HG03159 (cell line): ENCODE measurements at regions not wholly inside any gene's neighbourhood (a gene's known extent, or its start where the extent isn't known, plus 50 kb on each side); places are given as distances from the start of the nearest gene placed in this dataset.

ENCODE experiments used
- ATAC-seq: cut with Tn5 transposase; IDR thresholded peaks from one replicate; pipeline ENCODE4 v1.9.1; 2021; ENCODE audit warnings: mild to moderate bottlenecking, moderate library complexity; ENCODE audit not compliant: unreplicated experiment

DNA sequence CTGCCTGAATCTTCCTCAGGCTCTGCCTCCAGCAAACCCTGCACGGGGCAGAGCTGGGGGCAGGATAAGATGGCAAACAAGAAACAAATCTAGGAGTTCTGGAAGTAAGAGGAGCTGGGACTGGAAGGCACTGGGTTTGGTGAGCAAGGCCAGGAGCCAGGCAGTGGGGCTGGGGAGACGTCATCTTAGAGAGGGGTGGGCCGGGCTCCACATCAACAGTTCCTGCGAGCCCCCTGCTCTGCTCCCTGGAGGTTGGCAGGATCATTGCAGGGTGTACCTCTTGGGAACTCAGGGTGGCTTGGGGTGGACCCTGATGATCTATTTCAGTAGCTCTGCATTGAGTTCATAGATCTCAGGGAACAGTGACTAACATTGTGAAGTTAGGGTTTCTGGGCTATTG, 87.3 kb upstream of the PRR23E start:
- no peak for ATAC-seq

DNA sequence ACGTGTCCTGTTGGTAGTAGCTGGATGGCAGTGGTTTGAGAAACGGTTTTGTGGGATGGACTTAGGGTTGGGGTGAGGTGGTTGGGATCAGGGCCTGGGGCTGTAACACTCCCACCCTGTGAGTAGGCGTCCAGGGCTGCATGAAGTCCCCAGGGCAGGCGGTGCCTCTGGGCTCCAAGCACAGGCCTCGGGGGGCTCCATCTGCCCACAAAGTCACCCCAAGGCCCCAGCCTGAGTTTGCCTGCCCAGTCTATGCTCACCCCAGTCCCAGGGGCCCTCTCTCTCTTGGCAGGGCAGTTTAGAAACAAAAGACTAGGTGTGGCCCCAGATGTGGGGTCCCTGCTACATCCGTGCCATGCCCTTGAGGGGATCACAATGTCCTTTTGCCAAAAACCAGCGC, 86.9 kb upstream of the PRR23E start:
- no peak for ATAC-seq

DNA sequence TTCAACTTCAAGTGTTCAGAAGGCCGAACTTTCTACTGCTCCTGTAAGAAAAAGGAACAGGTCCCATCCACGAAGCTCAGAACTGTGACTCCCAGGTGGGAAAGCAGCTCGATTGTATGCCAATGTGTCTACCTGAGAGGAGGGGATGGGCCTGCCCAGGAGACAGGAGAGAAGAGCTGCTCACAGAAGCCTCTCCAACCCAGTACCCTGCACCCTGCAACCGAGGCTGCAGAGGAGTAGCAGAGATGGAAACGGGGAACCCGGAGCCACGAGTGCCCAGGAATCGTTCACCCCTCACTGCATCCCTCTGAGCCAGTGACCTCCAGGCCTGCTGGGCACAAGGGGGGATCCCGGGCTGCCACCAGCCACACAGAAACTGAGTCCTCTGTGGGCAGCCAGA, 86.5 kb upstream of the PRR23E start:
- ATAC-seq = no peak

DNA sequence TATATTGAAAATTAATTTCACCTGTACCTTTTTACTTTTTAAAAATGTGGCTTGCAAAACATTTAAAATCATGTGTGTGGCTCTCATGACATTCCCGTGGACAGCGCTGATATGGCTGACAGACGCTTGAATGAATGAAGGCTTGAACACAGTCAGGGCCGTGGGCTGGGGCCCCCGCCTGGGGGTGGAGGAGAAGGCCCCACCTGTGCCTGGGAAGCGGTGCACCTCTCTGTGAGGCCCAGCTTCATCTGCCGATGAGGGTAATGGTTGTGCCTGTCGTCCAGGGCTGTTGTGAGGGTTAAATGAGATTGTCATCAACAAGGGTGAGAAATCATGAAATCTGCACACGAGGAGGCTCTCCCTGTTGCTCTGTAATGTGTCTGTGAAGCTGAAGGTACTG, 85.9 kb upstream of the PRR23E start:
- ATAC-seq = no peak

DNA sequence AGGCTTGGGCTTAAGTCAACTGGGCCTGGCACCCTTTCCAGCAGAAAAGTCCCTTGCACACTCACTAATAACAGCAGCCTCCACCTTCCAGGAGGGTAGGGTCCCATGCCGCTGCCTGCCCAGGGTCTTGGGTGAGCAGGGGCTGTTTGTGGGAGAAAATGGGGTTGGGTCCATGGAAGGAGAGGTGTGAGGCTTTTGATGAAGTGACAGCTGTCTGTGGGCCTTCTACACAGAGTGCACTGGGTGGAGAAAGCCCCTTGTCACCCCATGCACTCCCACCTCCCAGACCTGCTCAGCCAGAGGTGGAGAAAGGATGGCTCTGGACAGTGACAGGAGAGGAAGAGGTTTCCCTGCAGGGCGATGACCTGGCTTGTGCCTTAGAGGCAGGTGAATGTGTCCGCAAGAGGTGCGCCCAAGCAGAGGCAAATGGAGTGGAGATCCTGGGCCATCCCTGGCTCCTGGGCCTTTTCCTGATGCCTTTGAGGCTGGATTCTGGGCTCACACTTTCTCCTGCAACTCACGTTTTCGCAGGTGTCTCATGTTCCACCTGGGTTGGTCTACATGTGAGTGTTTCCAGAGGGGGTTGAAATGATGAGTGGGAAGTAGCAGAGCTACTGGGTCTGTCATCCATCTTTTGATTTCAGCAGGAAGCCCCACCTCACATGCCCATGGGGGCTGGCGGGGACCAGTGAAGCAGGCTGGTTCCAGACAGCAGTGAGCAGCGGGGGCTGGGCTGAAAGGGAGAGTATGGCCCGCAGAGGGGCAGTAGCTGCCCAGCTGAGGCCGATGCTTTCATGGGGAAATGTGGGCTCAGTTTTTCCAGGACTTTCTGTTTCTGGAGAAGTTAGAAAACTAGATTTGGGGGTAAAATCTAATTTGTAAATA, 85.2 kb upstream of the PRR23E start:
- ATAC-seq = no peak

DNA sequence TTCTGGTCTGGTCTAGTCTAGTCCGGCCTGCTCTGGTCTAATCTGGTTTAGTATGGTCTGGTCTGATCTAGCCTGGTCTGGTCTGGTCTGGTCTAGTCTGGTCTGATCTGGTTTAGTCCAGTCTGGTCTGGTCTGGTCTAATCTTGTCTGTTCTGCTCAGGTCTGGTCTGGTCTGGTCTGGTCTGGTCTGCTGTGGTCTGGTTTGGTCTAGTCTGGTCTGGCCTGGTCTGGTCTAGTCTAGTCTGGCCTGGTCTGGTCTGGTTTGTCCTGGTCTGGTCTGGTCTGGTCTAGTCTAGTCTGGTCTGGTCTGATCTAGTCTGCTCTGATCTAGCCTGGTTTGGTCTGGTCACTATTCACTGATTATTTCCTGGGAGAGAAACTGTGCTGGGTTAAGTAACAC, 84.1 kb upstream of the PRR23E start:
- no peak for ATAC-seq

DNA sequence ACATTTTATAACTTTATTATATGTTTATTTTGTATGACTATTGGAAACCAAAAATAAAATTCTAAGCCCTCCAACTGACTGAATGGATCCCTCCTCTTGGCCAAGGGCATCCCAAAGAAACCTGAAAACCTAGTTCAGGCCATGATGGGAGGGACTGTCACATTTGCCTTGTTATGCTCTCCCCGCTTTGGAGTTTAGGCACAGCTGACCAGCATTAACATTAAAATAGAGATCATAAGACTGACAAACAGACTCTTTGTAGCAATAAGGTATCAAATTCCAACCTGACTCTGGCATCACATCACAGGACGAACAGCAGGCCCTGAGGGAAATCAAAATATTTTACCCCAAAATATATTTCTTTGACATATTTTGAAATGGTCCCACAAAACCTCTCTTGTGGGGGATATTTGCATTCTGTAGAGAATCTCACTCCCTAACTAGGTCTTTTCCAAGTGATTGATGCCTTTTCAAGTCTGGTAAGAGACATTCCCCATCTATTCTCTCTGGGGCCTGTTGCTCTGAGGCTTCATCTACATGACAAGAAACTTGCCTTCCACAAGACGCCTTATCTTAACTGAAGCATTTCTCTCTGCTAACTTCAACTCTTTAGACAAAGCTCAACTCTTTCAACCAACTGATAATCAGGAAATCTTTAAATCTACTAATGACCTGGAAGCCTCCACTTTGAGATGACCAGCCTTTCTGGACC, 81.8 kb upstream of the PRR23E start:
- no peak for ATAC-seq

DNA sequence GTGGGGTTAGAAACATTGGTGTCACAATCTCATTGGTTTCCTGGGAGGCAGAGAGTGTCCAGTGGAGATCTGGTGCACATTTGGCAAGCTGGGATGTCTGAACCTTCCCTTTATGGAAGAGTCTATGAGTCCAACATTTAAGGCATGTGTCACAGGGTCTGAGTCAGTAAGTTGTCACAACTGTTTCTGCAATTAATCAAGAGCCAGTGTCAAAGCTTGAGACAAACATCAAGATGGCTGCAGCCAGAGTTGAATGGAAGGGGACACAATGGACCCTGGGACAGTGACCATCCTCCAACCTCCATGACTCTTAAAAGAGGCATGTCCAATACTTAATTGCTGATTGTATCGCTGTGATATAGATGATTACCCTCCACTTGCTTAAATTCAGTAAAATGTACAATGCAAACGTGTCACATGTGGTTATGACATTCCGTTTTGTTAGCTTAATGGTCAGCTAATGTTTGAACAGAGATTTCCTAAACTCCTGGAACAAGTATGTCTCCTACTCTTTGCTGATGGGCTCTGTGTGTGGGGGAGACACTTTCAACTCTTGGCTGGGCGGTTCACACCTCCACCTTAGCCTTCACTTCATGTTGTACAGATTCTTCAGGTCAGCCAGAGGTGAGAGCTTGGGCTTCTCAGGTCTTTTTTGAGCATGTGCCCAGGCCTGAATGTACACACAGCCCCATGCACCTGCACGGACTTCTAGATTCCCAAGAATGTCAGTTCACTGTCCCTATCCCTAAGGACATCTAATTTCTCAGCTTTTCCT, 79.9 kb upstream of the PRR23E start:
- ATAC-seq = no peak

DNA sequence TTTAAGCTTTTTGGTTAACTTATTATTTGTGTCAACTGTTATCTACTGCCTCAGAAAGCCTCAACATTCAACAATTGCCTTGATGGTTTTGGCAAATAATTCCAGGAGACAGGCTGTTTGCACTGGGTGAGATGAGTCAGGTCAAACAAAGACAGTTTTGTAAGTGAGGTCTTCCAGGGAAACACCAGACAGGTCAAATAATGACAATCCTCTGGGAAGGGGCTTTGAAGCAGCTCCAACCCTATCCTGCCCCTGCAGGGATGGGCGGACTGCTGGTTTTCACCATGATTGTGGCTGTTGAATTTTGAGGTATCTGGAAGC, 79.4 kb upstream of the PRR23E start:
- ATAC-seq = no peak

DNA sequence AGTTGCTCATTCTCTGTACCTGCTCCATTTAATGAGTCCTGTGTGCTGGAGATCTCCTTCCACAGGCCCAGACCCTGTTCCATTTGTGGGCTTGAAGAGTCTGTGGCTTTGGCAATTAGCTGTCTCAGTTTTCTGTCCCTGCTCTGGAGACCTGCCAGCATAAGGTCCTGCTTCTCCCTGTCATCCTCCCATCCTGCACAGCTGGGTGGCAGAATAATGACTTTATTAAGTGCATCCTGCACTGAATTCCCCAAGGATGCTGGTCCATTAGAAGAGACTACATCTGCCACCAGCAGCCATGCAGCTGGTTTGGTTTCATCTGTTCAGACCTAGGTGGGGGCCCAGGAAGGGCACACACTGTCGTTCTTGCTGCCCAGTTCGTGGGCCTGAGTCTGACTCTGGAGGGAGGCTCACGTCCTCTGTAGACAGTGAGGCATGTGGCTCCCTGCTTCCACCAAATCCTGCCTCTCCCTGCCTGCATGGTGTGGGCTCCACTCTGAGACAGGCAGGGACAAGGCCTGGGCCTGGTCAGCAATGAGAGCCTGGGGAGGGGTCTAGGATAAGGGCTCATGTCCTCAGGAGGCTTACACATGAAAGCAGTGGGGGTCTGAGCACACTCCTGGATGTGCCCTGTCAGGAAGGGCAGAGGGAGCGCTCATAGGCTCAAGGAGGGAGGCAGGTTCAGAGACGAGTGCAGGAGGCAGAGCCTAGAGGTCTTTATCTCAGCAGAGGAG, 78.4 kb upstream of the PRR23E start:
- no peak for ATAC-seq

DNA sequence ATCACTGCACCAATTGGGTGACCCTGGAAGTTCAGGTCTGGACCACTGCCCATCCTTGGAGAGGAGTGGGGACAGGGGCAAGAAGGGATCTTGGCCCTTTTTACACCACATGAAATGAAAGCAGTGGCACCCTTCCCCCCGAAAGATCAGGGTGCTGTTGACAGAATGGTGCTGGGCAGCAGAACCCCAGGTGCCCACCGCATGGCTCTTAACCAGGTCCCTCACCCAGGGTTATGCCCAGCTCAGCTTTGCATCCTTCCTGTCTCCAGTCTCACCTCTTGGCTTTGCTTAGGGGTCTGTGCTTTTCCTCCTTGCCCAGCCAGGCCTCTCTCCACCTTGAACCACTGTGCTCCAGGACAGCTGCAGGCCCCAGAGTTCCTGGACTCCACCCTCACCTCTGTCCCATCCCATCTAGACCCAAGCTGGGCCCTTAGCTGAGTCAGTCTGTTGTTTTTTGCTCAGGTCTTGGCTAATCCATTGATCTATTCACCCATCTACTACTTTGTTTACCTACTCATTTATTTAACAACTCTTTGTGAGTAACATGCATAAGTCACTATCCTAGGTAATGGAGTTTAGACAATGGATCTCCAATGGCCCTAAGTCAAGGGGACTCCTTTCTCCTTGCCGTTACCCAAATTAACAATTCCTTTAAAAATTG, 77.1 kb upstream of the PRR23E start:
- ATAC-seq = no peak

DNA sequence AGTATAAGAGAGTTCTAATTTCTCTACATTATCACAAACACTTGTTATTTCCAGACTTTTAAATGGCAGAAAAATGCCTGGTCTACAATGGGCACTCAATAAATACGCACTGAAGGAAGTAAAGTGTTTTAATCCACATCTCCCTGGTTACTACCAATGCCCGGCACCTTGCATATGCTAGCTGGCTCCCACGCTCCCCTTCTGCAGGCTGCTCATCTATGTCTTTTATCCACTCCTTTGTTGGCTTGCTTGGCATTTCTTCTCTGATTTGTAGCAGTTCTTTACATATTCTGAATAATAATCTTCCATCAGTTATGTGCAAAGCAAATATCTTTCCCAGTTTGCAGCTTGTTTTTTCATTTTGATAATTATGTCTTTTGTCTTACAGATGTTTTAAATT, 74.6 kb upstream of the PRR23E start:
- no peak for ATAC-seq

DNA sequence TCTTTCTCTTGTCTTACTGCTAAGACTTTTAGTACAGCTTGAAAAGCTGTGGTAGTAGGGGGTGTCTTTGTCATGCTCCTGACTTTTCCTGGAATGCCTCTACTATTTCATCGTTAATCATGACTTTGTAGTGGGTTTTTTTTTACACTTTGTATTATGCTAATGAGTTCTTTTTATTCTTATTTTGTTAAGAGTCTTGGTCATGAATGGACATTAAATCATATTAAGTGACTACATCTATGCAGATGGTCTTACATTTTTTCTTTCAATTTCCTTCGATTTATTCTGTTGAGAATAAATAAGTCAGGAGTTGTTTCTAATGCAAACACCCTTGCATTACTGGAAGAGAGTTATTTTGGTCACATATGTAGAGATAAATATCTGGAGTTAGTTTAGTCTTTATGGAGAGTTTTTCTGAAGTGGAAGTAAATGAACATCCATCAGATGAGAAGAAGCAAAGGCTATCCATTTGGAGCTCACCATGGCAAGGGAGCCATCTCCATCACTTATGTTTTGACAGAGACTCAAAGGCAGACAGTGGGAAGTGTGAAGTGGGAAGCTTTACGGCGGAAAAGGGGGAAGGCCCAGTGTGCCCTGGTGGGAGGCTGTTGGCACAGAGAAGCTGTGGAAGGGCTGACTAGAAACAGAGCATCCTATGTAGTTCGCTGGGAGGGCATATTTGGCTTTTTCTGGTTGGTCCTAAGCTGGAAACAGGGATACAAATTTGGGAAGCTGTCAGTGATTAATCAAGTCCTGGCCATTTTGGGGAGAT, 73.1 kb upstream of the PRR23E start:
- no peak for ATAC-seq

DNA sequence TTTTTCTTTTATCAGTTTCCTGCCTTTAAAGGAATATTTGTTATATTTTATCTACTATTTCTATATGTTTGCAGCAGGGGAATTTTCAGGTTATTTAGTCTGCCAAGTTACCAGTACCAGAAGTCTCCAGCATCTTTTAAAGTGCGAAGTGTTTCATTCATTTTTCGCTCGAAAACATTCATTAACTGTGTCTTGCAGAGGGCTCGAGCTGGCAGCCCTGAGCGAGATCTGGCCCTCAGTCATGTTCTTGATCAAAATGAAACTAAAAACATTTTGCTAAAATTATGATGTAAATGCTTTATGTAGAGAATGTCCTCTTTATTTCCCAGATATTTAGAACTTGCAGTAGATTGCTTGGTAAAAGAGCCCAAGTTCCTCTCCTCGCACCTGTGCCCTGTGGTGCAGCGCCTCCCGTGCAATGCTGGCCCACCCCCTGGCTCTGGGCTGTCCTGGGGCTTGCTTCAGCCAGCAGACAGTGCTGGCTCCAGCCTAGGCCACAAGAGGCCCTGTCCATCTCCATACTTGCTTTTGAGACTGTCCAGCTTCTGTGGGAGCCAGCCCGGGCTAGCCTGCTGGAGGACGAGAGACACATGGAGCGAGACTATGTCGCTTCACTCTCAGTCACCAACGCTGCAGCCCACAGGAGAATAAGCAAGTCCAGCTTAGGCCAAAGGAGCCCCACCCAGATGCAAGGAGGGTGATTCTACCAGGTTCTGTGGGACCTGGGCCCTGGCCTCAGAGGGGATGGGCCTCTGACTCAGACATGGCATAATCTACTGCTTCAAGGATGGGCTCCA, 71.9 kb upstream of the PRR23E start:
- no peak for ATAC-seq

DNA sequence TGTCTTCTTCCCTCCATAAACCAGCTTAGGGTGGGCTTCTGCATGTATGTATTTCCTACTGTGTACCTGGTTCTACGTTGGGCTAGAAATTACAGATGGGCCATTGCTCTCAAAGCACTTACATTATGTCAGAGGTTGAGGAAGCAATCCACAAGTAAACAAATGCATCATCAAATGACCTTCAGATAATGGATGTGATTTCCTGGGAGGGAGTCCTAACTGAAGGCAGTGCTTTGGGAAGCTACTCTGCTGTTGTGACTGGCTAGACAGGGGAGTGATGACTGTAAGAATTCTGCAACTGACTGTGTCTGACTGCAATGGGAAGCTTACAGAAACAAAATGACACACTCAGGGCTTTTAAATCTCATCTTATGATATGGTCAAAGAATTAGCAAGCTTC, 71.0 kb upstream of the PRR23E start:
- ATAC-seq = no peak

DNA sequence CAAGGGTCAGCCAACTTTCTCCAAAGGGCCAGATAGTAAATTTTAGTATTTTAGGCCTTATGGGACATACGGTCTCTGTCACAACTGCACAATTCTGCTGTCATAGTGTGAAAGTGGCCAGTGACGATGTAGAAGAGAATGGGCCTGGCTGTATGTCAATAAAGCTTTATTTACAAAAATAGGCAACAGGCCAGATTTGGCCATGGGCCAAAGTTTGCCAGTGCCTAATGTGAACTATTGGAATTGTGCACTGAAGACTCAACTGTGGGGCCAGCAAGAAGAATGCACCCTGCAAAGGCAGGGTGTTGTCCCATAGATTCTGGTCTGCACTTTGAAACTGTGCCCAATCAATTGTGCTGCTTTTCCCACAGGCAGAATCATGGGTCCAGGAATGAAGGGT, 69.4 kb upstream of the PRR23E start:
- ATAC-seq = no peak

DNA sequence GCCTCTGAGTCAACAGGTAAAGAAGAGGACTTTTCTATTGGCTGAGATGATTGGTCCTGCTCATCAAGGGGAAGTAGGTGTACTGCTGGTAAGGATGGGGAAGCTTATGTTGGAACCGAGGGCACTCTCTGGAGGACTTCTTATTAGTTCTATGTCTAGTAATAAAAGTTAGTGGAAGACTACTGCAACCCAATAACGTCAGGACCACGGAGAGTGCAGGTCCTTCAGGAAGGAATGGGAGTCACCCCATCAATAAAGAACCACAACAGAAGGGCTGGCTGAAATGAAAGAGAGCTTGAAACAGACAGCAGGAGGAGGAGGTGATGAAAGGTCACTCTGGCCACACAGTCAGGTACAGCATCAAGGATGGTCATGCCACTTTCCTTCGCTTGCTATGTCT, 68.8 kb upstream of the PRR23E start:
- no peak for ATAC-seq

DNA sequence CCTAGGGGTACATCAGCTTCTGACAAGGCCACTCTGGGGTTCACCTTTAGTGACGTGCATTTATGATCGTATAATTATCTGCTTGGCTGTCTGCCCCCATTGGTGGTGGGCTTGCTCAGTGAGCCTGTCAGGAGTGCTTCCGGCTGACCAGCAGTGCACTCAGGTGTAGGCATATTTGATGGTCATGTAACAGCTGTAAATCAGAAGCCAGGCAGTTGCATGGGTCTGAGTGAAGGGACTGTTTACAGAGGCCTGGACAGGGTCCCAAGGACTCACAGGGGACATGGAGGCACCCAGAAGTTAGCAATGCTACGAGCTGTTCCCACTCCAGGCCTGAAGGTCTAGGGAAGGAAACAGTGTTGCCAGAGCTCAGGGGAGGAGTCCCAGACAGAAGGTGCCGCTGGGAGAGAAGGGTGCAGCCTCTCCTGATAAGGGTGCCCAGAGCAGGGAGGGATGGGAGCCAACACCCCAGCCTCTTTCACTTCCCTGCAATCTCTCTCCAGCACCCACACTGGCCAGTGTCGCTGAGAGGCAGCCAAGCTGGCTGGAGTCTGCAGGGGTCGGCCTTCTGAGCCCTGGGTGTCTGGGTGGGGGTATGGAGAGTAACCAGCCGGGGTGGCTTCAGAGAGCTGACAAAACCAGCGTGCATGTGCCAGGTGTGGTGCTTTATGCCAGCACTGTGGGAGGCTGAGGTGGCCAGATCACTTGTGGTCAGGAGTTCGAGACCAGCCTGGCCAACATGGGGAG, 61.3 kb upstream of the PRR23E start:
- ATAC-seq = no peak
